Liver (tissue), 8 donors: ENCODE measurements at regions not wholly inside any gene's neighbourhood (a gene's known extent, or its start where the extent isn't known, plus 50 kb on each side); places are given as distances from the start of the nearest gene placed in this dataset.

Experiments
- DNase-seq: peaks from one replicate; pipeline ENCODE4 v3.0.0-alpha.2; 2017; ENCODE audit warnings: low spot score
- H3K27ac ChIP-seq, 2 donors: one replicate each; pipeline ENCODE4 v1.7.0; 2013; ENCODE audit warnings: inconsistent platforms in 2 of 2, low read length in 2 of 2, control low read depth in 1 of 2, low read depth in 1 of 2, mild to moderate bottlenecking in 1 of 2
- H3K27me3 ChIP-seq, 4 donors: one replicate each; pipeline versions ENCODE4 v1.6.1 to v1.7.0; 2013; ENCODE audit warnings: low read length in 3 of 4, inconsistent platforms in 1 of 4, mild to moderate bottlenecking in 1 of 4, moderate library complexity in 1 of 4; ENCODE audit not compliant: control insufficient read depth in 4 of 4, insufficient read depth in 4 of 4
- H3K36me3 ChIP-seq, 4 donors: one replicate each; pipeline versions ENCODE4 v1.6.1 to v1.7.0; 2013; ENCODE audit warnings: low read length in 3 of 4, mild to moderate bottlenecking in 3 of 4, low read depth in 1 of 4, moderate library complexity in 1 of 4; ENCODE audit not compliant: control insufficient read depth in 4 of 4, insufficient read depth in 3 of 4
- H3K4me1 ChIP-seq, 4 donors: one replicate each; pipeline versions ENCODE4 v1.6.1 to v1.7.0; 2013; ENCODE audit warnings: low read length in 3 of 4, mild to moderate bottlenecking in 3 of 4, moderate library complexity in 1 of 4; ENCODE audit not compliant: control insufficient read depth in 4 of 4, insufficient read depth in 4 of 4
- H3K4me3 ChIP-seq, 3 donors: one replicate each; pipeline versions ENCODE4 v1.6.1 to v1.7.0; 2013; ENCODE audit warnings: low read length in 3 of 3, control low read depth in 1 of 3, low read depth in 1 of 3, mild to moderate bottlenecking in 1 of 3
- H3K9ac ChIP-seq, 2 donors: one replicate each; pipeline ENCODE4 v1.7.0; 2013; ENCODE audit warnings: low read length in 2 of 2, mild to moderate bottlenecking in 2 of 2, moderate library complexity in 2 of 2, control low read depth in 1 of 2, low read depth in 1 of 2
- H3K9me3 ChIP-seq, 4 donors: one replicate each; pipeline versions ENCODE4 v1.6.1 to v1.7.0; 2013; ENCODE audit warnings: low read length in 3 of 4; ENCODE audit not compliant: control insufficient read depth in 4 of 4
- CTCF ChIP-seq: fragments of 150-350 bp; IDR thresholded peaks from 2 replicates; pipeline ENCODE4 v1.5.1; 2017; ENCODE audit warnings: improper control_type of control experiment, low read depth, low read length; ENCODE audit not compliant: missing input control
- EGR1 ChIP-seq, 2 donors: IDR thresholded peaks; 2 replicates each; pipeline ENCODE4 v1.6.1; 2016 to 2018; ENCODE audit warnings: antibody characterized with exemption in 2 of 2, low read depth in 2 of 2
- FOXA1 ChIP-seq: IDR thresholded peaks from 2 replicates; pipeline ENCODE4 v1.6.1; 2016; ENCODE audit warnings: antibody characterized with exemption
- FOXA2 ChIP-seq: IDR thresholded peaks from 2 replicates; pipeline ENCODE4 v1.6.1; 2016; ENCODE audit warnings: antibody characterized with exemption
- GABPA ChIP-seq, 2 donors: IDR thresholded peaks in 1 of 2; conservative IDR thresholded peaks in 1 of 2; 2 replicates each; pipeline ENCODE4 v1.6.1; 2016; ENCODE audit warnings: antibody characterized with exemption in 2 of 2, mild to moderate bottlenecking in 1 of 2, moderate library complexity in 1 of 2
- HNF4A ChIP-seq, 2 donors: conservative IDR thresholded peaks; 2 replicates each; pipeline ENCODE4 v1.6.1; 2016; ENCODE audit warnings: antibody characterized with exemption in 2 of 2, mild to moderate bottlenecking in 2 of 2
- HNF4G ChIP-seq: IDR thresholded peaks from 2 replicates; pipeline ENCODE4 v1.6.1; 2016; ENCODE audit warnings: antibody characterized with exemption
- JUND ChIP-seq, 2 donors: IDR thresholded peaks; 2 replicates each; pipeline ENCODE4 v1.6.1; 2016; ENCODE audit warnings: antibody characterized with exemption in 2 of 2
- MAX ChIP-seq: IDR thresholded peaks from 2 replicates; pipeline ENCODE4 v1.6.1; 2016; ENCODE audit warnings: antibody characterized with exemption
- NR2F2 ChIP-seq: IDR thresholded peaks from 2 replicates; pipeline ENCODE4 v1.6.1; 2016; ENCODE audit warnings: antibody characterized with exemption
- RAD21 ChIP-seq, 2 donors: IDR thresholded peaks; 2 replicates each; pipeline ENCODE4 v1.6.1; 2016; ENCODE audit warnings: antibody characterized with exemption in 2 of 2, mild to moderate bottlenecking in 2 of 2
- REST ChIP-seq: IDR thresholded peaks from 2 replicates; pipeline ENCODE4 v1.6.1; 2016; ENCODE audit warnings: antibody characterized with exemption, mild to moderate bottlenecking
- RXRA ChIP-seq, 2 donors: IDR thresholded peaks; 2 replicates each; pipeline ENCODE4 v1.6.1; 2017 to 2018; ENCODE audit warnings: antibody characterized with exemption in 2 of 2, mild to moderate bottlenecking in 1 of 2
- SP1 ChIP-seq: IDR thresholded peaks from 2 replicates; pipeline ENCODE4 v1.6.1; 2018; ENCODE audit warnings: antibody characterized with exemption, mild to moderate bottlenecking
- TAF1 ChIP-seq: conservative IDR thresholded peaks from 2 replicates; pipeline ENCODE4 v1.6.1; 2016; ENCODE audit warnings: antibody characterized with exemption, mild to moderate bottlenecking
- YY1 ChIP-seq: IDR thresholded peaks from 2 replicates; pipeline ENCODE4 v1.6.1; 2016; ENCODE audit warnings: antibody characterized with exemption, mild to moderate bottlenecking
- ZBTB33 ChIP-seq: IDR thresholded peaks from 2 replicates; pipeline ENCODE4 v1.6.1; 2016; ENCODE audit warnings: antibody characterized with exemption
- WGBS: extraction: QIAGEN DNeasy Blood & Tissue Kit; methylation state at CpG from one replicate; pipeline ENCODE4 v1.1.7; 2013; 5-methylcytosine and 5-hydroxymethylcytosine counted together
- donor health status: healthy.
- donor health status: healthy.
- donor health status: healthy.
- donor health status: healthy.
- donor health status: healthy.

- DNase-seq: no peak
- Histone ChIP-seq H3K27ac (no peak overlapping the region), H3K27me3 (no peaks in the 10 kb centered on the region), H3K4me3 (no peak overlapping the region), H3K36me3 (no peaks in the 10 kb centered on the region), H3K9ac (no peak overlapping the region), H3K9me3 (no peaks in the 10 kb centered on the region), H3K4me1 (no peaks in the 10 kb centered on the region)
- TF ChIP-seq JUND (IDR thresholded peaks at IDR 0.05) (no peak), ZBTB33 (no peak), FOXA1 (no peak), HNF4A (conservative IDR thresholded peaks at IDR 0.05) (no peak), REST (no peak), RXRA (IDR thresholded peaks at IDR 0.05) (no peak), HNF4G (no peak), TAF1 (no peak), GABPA (IDR thresholded peaks at IDR 0.05 in 1 of 2, conservative IDR thresholded peaks at IDR 0.05 in 1 of 2) (no peak), MAX (no peak), YY1 (no peak), EGR1 (IDR thresholded peaks at IDR 0.05; ENCODE audit: low read depth in 2 of 2) (no peak), CTCF (no peak), NR2F2 (no peak), RAD21 (IDR thresholded peaks at IDR 0.05) (no peak), FOXA2 (no peak)
- 86% methylated on average over 2 of the region's 2 CpGs for WGBS
Observed at GRCh38 chr7:20870977-20871376, 84.3 kb upstream of the SP8 start.

GRCh38 chr7:20892776-20893175 is 106.1 kb upstream of the SP8 start:
- H3K4me3 ChIP-seq: no peak overlapping the region
- H3K9ac ChIP-seq: no peak overlapping the region
- H3K36me3 ChIP-seq: no peaks in the 10 kb centered on the region
- H3K4me1 ChIP-seq: no peaks in the 10 kb centered on the region
- WGBS: 26% methylated on average over 1 of the region's 1 CpG
- TF ChIP-seq ZBTB33: no peak
- TF ChIP-seq NR2F2: no peak
- no peak for TF ChIP-seq SP1
- no peak for TF ChIP-seq TAF1
- no peak for TF ChIP-seq RXRA (IDR thresholded peaks at IDR 0.05)
- no peak for TF ChIP-seq JUND (IDR thresholded peaks at IDR 0.05)
- no peak for TF ChIP-seq RAD21 (IDR thresholded peaks at IDR 0.05)
- H3K27ac ChIP-seq: no peak overlapping the region
- H3K27me3 ChIP-seq: no peaks in the 10 kb centered on the region
- peaks cover 0 to 6% (median under 1%) of the 10 kb centered on the region in 4 donors for H3K9me3 ChIP-seq
- DNase-seq: no peak
